GM18867 (cell line): ENCODE measurements at regions not wholly inside any gene's neighbourhood (a gene's known extent, or its start where the extent isn't known, plus 50 kb on each side); places are given as distances from the start of the nearest gene placed in this dataset.
A peak's percentile ranks its signal among the peaks of the same experiment; 100 is the strongest.

ENCODE experiments used
- ATAC-seq: cut with Tn5 transposase; IDR thresholded peaks from one replicate; pipeline ENCODE4 v1.9.1; 2021; ENCODE audit warnings: mild to moderate bottlenecking, moderate library complexity; ENCODE audit not compliant: unreplicated experiment

DNA sequence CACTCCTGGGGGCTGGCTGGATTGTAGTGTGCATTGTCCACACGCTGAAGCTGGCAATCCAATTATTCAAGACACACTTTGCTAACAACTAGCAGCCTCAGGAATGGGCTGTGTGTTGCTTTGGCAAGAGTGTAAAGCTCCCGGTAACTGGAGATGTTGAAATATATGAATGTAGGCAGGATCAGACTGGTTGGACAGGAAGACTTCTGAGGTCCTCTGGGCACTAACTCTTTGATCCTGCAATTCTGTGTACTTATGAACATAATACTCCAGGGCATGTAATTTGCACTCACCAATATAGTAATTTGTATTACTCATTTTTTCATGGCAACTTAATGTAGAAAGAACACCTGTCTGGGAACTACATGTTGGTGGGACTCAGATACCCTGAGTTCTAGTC lies 106.7 kb upstream of the SLC28A3 start:
- no peak for ATAC-seq

DNA sequence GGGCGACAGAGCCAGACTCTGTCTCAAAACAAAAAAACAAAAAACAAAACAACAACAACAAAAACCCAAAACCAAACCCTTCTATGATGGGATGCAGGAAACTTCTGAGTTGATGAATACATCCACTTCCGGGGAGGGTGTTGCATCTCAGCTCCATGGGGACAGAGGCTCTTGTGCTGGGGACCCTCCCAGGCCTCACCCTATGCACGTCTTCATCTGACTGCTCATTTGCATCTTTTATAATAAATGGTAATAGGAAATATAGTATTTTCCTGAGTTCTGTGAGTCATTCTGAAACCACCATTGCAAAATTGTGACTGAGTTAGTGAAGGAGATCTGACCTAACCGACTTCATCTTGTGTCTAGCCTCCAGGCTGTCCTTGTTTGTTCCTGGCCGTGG lies 109.5 kb upstream of the SLC28A3 start:
- ATAC-seq: no peak

DNA sequence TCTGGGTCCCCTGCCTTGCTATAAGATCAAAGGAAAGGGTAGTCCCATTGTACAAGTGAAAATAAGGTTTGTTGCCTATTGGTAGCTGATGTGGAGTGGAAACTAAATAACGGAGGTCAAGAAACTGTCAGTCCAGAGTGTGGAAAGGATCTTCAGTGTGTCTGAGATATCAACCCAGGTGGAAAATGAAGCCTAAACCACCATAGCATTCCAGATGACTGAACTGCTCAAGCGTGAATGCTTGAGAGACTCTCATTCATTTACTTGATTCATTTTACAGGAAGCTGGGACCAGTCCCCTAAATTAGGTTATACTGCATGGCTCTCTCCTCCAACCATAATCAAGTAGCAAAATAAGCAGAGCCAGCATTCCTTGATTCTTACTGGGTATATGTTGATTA lies 116.0 kb upstream of the SLC28A3 start:
- no peak for ATAC-seq

GRCh38 chr9:84460695-84461094 lies 120.1 kb upstream of the SLC28A3 start:
- ATAC-seq: no peak

- ATAC-seq: no peak
Observed at GRCh38 chr9:84463272-84463671, 122.7 kb upstream of the SLC28A3 start.

DNA sequence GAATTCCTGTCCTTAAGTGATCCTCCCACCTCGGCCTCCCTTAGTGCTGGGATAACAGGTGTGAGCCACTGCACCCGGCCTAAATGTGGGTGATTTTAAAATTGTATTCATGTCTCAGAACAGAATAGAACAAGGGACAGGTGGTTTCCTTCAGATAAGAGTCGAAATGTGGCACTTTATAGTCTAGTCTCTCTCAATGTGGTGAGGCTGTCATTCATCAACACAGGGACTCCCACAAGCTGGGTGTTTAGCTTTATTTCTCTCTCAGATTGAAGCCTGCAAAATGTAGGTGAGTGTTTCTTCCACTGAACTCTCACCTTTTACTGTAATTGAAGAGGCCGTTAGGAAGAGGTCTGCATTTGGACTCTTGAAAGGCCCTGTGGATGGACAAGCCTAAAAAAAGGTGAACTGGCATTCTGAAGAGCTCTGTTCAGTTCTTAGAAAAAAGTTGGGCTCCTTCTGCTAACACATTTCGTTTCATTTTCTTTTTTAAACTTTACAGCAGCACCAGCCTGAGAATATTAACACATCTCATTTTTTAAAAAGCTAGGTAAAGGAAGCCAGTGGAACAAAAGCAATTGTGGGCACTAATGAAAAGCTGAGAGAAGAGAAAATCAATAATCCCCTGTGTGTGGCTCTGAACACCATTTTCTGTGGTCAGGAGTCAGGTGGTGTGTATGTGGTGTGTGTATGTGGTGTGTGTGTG lies 126.2 kb upstream of the SLC28A3 start:
- ATAC-seq: no peak

DNA sequence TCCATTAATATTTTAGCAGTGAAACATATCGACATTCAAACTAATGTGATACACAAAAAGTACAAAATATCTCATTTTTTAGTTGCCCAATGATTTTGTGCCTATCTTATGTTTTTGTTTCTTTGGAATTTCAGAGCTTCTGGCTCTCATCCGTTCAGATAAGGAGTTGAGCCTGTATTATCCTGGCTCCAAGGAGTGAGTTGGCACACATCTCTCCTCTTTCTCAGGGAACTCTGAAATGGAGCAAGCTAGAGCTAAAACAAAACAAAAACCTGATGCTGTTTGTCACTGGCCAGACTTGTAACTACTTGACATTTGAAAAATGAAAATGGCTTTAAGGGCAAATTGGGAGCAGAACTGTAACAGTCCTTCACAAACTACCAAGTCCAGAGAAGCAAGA lies 131.3 kb upstream of the SLC28A3 start:
- ATAC-seq: no peak

GRCh38 chr9:84478996-84479395 lies 138.4 kb upstream of the SLC28A3 start:
- no peak for ATAC-seq

DNA sequence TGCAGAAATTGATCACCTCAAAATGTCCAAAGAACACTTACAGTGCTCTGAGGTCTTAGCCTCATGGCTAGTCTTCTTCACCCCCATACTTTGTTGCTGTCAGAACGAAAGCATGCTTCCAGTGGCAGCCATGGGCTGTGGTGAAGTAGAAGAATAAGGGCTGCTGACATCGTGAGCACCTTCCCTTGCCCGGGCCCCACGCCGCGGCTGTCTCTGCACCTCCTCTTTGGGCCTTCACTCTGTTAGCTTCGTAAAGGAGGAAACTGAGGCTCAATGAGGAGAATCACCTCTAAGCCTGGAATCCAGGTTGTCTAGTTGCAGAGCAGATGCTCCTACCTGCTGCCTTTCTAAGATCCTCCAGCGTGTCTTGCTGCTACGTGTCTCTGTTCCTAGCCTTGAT lies 139.5 kb upstream of the SLC28A3 start:
- no peak for ATAC-seq

DNA sequence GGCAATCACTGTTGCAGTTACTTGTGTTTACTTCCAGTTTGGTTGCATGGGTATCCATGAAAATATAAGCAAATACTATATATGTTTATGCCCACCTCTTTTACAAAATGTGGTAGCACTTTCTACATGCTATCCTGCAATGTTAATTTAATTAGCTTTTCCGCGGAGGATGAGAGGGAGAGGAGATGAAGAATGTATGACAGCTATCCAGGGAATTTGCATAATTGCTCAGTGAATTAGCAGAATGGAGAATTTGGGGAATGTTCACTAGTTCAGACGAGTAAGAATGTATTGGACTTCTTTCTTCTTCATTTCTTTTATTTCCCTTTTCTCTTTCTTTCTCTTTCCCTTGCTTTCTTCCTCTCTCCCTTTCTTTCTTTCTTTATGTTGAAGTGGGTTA lies 140.7 kb upstream of the SLC28A3 start:
- ATAC-seq: no peak

- ATAC-seq: no peak
Observed at GRCh38 chr9:84481636-84482218, 141.2 kb upstream of the SLC28A3 start.

DNA sequence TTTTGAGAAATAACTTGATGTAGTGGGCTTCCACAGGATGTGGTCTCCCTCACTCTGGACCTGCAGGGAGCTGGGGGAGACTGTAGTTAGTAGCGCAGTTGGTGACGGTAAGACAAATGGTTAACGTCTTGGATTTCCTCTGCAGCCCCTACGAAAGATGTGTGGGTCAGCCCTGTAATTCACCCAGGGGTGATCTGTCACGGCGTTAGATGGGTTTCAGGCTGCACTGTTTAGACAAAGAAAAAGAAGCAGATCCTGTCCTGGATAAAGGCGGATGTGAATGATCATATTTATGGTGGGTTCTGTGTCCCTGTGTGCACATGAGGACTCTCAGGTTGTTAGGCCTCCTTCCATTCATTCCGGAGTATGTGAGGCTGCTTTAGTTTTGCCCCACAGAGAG lies 142.0 kb upstream of the SLC28A3 start:
- no peak for ATAC-seq

DNA sequence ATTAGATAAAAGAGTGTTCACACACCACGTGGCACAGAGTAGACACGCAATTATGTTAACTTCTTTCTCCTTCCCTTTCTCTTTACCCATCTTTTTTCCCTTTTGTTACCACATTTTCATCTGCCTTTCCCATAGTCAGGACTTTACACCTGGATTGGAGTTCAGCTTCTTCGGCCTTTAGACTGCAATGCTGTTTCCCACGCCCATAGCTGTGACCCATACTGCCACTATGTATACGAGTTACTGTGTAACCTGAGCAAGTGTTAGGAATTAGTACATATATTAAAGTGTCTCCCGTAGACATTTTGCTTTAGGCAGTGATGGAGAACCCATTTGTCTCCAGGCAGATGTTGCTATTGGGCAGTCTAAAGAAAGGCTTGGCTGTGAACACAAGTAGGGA lies 143.6 kb upstream of the SLC28A3 start:
- no peak for ATAC-seq

GRCh38 chr9:84485539-84485938 lies 145.0 kb upstream of the SLC28A3 start:
- no peak for ATAC-seq

DNA sequence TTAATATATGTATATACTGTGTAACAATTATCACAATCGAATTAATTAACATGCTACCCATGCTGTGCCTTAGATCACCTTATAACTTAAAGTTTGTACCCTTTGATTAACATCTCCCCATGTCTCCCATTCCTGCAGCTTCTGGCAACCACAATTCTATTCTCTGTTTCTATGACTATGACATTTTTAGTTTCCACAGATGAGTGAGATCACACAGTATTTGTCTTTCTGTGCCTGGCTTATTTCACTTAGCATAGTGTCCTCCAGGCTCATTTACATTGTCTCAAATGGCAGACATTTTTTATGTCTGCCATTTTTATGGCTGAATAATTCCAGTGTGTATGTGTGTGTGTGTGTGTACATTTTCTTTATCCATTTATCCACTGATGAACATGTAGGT lies 146.1 kb upstream of the SLC28A3 start:
- no peak for ATAC-seq

DNA sequence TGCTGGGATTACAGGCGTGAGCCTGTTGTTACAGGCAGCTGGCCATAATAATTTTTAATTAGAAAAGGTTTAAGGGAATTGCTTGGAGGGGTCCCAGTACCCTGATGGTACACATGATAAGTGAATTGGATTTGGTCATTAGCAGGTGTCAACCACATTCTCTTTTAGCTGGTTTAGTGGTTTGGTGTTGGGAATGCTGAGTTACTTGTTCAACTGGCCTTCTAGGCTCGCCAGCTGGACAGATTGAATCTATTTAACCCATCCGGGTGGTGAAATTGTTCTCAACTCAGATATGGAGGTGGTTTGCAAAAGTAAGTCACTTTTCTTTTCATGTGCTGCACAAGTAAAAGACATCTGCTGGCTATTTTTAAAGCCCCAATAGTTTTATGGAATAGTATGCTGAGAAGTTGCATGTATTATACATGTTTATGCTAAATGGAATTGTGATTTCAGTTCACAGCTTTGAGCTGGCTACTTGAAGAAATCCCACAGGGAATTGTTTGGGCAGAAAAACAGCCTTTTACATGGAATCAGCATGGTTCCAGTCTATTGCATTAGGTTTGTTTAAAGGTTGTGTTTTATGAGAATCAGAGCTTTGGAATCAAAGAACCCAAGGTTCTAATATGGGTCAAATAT lies 149.8 kb upstream of the SLC28A3 start:
- no peak for ATAC-seq

DNA sequence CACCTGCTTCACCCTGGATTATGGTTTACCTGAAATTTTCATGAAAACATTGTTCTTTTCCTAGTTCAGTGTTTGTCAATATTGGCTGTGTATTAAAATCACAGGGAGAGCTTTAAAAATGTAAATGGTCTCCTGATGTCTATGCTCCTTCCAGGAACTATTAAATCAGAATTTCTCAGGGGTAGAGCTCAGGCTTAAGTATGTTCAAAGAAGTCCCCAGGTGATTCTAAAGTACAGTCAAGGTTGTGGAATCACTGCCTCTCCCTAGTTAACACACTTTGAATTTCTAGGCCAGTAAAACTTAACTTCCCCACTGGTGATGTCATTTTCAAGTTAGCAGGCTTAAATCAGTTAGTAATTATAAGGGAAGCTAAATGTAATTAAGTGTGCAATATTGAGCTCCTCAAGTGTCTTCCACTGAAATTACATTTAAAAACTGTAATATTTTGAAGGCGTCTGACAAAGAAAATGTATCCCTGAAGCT lies 150.3 kb upstream of the SLC28A3 start:
- ATAC-seq: no peak

DNA sequence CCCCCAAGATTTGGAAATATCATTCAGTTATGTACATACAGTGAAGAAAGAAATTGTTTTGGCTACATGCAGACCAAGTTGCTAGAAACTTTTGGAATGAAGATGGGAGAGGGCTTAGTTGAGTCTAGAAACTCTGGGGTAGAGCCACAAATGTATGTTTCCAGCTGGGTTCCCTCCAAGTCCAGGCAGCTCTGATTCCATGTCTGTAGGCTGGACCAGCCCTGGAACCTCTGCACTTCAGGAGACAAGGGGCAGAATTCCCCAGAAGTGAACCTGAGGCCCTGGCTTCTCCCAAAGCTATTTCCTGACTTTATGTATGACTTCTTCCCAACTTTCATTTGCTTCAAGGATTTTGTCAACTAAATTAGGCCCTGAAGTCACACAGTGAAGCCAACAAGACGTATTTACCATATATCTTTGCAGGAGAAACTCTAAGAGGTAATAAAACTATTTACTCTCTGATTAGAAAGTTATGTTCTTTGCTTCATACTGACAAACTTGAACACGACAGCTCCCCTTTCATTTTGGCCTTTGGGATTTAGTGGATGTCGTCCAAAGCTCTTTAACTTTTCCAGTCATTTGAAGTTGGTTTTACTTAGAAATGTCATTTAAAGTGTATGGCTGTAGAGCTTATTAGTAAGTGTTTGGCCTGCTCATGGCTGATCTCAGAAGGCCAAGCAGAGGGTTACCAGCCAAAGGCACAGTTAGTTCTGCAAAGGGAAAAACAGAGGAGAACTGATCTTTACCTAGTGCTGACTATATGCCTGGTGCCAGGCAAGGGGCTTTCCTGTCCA lies 152.0 kb upstream of the SLC28A3 start:
- ATAC-seq: no peak

- no peak for ATAC-seq
Observed at GRCh38 chr9:84493284-84493947, 152.9 kb upstream of the SLC28A3 start.

DNA sequence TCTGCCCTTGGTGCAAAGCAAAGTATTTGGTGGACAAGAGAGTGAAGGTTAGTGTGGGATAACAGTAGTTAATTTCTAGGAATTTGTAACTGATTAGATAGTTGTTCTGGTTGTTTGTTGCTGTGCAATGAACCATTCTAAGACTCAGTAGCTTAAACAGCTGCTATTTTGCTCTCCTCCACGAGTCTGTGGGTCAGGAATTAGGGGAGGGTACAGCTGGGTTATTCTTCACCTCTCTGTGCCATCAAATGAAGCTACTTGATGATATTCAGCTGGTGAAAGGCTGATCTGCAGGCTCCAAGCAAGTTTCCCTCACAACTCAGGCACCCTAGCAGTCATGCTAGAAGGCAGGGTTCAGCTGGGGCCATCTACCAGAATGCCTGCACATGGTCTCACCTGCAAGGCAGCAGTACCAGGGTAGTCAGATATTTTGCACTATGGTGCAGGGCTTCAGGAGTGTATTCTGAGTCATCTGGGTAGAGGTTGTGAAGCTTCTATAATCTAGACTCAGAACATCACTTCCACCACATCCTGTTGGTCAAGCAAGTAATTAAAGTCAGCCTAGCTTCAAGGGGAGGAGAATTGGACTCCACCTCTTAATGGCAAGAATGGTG lies 159.5 kb upstream of the SLC28A3 start:
- peak; percentile 98 for ATAC-seq

GRCh38 chr9:84500826-84501225 lies 160.3 kb upstream of the SLC28A3 start:
- no peak for ATAC-seq
